ENCODE measurements at regions not wholly inside any gene's neighbourhood (a gene's known extent, or its start where the extent isn't known, plus 50 kb on each side); places are given as distances from the start of the nearest gene placed in this dataset.

- TF ChIP-seq CTCF (IDR thresholded peaks at IDR 0.05; ENCODE audit: low read depth, low read length) = no peak
- no peak for TF ChIP-seq POLR2A (IDR thresholded peaks at IDR 0.05; ENCODE audit: extremely low read depth, insufficient read length)
These were observed 109.0 kb downstream of the CYLC2 start for GRCh38 chr9:103104101-103104500.

All from NB4 (cell line).